Hematopoietic multipotent progenitor cell (in vitro differentiated cells): ENCODE measurements at regions not wholly inside any gene's neighbourhood (a gene's known extent, or its start where the extent isn't known, plus 50 kb on each side); places are given as distances from the start of the nearest gene placed in this dataset.
A peak's percentile ranks its signal among the peaks of the same experiment; 100 is the strongest.

ENCODE experiments used
- DNase-seq, 3 donors: peaks; one replicate each; pipeline ENCODE4 v3.0.0-alpha.2; 2011 to 2015; ENCODE audit warnings: low read depth in 2 of 3, low spot score in 2 of 3

DNA sequence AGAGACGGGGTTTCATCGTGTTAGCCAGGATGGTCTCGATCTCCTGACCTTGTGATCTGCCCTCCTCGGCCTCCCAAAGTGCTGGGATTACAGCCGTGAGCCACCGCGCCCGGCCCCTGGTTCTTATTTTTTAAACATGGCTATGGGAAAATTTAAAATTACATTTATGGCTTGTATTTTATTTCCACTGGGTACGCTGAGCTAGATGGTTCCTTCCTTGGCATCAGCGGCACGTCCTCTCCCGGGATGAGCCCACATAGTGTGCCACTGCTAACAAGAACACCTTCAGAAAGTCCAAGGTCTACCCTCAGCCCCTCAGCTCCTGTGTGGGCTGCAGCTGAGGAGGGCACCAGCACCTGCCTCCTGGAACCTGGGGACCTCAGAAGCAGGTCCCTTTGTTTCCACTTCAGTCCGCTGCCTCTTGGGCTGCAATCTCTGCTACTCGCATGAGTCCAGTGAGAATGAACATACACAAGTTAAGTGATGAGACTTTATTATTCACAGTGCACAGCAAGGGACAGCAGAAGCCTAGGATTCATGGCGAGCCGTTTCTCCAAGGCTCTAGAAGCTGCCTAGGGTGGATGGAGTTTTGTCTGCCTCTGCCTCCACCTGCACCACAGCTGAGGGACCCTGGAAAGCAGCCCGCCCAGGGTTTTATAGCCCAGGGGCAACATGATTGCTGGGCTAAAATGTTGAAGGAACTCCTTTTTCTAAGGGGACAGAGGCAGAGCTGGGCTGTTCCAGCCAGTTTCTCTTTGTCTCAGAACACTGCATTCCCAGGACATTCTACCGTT is 107.5 kb upstream of the TEX51 start:
- DNase-seq = no peak

DNA sequence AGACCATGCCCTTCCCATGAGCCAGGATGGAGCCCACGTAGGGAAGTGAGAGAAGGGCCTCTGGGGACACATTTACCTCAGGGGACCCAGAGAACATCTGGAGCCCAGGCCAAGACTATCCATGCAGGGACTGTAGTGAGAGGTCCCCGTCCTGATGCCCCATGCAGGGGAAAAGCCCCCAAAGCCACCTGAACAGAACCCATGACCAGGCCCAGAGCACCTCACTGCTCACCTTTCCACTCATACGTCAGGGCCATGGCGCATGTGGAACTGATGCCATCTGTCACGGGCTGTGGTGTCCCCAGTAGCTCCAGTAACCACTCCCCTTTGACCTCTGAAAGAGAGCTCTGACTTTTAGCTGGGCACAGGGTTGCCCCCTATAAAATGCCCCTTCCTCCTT is 106.5 kb upstream of the TEX51 start:
- DNase-seq = no peak

GRCh38 chr2:126792993-126793392 is 105.7 kb upstream of the TEX51 start:
- no peak for DNase-seq

- no peak for DNase-seq
These were observed 104.6 kb upstream of the TEX51 start for GRCh38 chr2:126793885-126794613.

GRCh38 chr2:126795656-126796055 is 103.0 kb upstream of the TEX51 start:
- DNase-seq = no peak

- DNase-seq = no peak
These were observed 101.6 kb upstream of the TEX51 start for GRCh38 chr2:126796931-126797621.

DNA sequence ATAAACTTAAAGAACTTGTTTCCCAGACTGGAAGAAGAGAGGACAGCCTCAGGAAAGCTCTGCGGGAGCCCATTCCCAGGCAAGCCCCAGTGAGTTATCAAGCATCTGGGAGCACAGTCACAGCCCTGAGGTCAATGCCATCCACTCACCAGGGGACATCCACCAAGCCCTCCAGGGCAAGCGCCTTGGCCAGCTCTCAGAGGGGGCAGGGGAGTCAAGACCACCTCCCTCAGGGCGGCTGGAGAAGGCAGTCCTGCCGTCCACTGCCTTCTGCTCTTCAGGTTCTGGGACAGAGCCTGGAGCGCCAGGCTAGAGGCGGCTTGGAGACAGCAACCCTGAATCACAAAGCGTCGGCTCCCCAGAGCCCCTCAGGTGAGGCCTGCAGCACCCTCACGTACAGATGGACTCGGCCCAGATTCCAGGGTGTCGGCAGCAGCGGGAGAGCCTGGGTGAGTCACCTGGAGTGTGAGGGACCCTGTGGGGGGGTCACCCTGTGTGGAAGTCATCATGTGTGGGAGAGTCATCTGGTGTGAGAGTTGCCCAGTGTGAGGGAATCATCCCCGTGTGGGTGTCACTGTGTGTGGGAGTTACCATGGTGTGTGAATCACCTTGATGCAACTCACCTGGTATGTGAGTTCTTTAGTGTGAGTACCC is 100.9 kb upstream of the TEX51 start:
- no peak for DNase-seq

GRCh38 chr2:126798276-126799140 is 100.2 kb upstream of the TEX51 start:
- no peak for DNase-seq

DNA sequence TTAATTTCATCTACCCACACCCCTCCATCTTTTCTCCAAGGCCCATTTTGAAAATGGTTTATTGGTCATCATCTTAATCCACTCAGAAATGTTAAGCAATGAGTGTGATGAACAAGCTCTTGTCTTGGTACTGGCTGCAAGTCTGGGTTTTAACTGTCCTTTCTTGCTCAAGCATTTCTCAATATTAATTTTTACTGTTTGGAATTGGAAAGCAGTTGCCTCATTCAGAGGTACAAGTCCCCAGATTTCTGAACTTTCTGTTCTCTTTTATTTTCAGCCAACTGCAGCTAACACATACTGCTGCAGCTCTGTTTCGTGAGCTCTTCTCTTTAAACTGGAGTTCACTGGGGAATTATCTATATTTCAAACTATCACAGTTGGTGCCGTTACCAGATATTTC is 99.4 kb upstream of the TEX51 start:
- no peak for DNase-seq

DNA sequence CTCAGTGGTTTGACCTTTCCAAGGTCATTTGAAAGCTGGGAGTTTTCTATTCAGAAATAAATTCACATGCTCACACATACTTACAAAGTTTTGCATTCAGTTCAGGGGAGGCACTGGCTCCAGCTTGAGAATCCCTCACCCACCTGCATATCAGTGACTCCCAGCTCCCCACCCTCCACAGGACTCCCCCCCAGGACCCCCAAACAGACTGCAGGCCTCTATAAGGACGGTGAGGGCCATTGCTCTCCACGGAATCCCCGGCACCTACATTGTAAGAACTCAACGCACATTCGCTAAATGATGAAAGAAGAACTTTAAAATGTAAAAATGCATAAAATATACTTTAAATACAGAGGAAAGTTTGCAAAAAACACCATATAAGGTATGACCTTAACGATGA is 97.2 kb upstream of the TEX51 start:
- DNase-seq = no peak

DNA sequence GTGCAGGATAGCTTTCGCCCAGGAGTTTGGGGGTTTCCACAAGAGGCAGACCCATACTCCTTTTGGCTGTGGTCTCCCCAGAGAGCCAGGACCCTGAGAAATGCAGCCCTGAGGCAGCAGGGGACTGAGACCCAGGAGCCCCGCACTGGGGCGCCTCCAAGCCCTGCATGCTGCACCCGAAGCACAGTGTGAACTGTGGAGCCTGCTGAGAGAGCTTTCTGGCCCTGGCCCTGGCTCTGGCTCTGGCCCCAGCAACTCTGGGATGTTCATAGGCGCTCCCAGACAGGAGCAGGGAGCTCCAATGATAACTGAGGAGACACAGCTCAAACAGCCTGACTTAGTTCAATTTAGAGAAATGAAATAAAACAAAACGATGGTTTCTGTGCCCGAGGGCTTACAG is 96.4 kb upstream of the TEX51 start:
- DNase-seq = no peak

DNA sequence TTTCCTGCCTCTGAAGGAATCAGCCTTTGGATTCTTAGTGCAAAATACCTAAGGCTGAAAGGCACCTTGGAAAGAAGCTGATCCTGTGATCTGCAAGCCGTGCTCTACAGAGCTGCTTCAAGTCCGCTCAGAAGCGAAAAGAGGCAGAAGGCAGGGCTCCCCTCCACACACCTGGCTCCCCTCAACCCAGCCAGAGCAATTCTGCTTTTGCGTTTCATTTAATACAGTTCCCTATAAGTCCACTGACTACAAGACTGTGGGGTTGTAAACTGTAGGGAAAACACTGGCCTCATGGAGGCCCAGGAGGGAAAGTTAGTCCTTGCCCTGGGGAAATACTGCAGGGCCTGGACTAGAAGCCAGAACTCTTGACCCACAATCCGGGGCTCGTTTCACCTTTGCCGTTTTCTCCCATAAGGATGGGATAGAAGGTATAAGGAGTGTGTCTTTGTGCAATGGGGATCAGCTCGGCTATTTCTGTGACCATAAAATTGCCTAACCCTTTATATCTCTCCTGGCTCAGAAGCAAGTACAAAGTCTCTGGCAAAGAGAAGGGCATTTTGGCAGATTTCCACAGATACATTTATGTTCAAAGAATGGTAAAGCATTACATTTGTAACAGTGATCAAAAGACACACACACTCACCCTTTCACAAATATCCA is 95.8 kb upstream of the TEX51 start:
- no peak for DNase-seq

DNA sequence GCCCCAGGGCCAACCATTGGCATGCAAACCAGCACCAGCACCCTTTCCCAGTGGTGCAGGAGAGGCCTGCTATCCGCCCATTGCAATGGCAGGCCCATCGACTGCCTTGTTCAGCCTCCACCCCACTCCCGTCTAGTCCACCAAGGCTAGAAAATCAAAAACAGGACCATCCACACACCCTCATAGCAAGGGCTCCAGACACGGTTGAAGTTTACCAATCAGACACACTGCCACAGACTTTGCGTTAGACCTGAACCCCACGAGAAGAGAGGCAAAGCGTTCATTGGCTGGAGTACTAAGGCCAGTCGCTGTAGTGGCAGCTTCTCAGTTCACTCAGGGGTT is 95.3 kb upstream of the TEX51 start:
- DNase-seq = no peak

DNA sequence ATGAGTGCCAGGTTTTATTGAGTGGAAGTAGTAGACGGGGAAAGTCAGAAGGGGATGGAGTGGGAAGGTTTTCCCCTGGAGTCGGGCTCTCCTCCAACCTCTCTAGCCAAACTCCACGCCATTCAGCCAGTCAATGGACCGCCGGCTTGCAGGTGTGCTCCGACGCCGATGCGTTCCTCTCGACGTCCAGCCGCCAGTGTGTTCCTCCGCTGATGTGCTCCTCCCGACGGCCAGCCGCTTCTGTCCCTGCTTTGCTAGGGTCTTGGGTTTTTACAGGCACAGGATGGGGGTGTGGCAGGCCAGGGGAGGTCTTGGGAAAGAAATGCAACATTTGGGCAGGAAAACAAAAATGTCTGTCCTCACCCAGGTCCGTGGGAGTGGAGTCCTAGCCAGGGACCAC is 94.3 kb upstream of the TEX51 start:
- DNase-seq = no peak

GRCh38 chr2:126808929-126809328 is 89.8 kb upstream of the TEX51 start:
- DNase-seq = no peak

DNA sequence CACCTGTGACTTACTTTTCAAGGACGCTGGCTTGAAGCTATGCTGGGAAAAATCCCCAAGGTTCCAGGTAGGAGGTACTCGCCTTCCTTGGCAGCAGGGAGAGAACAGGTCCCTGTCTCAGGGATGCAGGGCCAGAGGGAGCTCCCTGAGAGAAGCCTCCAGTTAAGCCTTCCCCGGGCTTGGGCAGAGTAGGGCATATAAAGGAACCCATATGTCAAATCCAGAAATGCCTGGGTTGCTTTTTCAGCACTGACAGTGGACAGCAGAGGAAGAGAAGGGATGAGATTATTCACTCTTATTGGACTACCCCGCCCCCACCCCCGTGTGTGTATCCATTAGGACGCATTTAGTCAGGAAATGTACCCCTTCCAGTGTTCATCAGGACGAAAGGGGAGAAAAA is 89.3 kb upstream of the TEX51 start:
- DNase-seq = no peak

DNA sequence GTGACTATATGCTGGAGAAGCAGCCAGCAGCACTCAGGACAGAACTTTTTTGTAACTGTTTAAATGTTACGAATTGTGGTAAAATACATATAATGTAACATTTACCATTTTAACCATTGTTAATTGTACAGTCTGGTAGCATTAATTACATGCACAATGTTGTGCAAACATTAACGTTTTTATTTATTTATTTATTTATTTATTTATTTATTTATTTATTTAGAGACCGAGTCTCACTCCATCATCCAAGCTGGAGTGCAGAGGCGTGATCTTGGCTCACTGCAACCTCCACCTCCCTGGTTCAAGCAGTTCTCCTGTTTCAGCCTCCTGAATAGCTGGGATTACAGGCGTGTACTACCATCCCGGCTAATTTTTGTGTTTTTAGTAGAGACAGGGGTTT is 88.7 kb upstream of the TEX51 start:
- DNase-seq = no peak

DNA sequence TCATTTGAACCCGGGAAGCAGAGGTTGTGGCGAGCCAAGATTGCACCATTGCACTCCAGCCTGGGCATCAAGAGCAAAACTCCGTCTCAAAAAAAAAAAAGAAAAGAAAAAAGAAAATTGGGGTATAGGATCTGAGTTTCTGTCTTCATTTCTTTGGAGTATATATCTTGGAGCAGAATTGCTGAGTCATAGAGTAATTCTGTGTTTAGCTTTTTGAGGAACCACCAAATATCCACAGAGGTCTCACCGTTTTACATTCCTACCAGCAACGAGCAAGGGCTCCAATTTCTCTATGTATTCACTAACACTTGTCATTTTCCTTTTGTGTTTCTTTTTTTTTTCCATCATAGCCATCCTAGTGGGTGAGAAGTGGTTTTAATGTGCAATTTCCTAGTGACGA is 87.6 kb upstream of the TEX51 start:
- DNase-seq = peak in 2 of 3 donors; percentile 5 to 52

DNA sequence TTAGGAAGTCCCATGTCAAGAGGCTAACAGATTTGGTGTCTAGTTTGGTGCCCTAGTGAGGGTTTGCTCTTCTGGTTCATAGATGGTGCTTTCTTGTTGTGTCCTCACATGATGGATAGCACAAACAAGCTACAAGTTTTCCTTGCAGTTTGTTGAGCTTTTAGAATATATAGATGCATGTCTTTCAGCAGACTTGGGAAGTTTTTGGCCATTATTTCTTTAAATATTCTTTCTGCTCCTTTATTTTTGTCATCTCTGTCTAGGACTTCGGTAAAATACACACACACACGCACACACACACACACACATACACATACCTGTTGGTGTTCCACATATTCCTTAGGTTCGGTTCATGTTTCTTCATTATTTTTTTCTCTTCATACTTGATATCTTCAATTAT is 81.5 kb upstream of the TEX51 start:
- no peak for DNase-seq

DNA sequence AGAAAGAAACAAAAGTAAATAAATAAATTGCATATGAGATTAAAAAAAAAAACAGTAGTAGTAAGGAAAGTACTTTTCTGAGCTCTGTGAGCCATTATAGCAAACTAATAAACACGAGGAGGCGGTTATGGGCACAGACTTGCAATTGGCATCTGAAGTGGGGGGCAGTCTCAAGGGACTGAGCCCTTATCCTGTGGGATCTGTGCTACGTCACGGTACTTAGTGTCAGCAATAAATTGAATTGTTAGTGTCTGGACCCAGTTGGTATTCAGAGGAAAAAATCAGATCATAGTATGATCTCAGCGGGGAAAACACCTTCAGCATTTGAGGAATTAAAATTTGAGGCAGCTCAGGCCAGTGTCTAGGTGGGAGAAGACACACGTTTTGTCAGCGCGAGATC is 76.6 kb upstream of the TEX51 start:
- no peak for DNase-seq
